ENCODE measurements at regions not wholly inside any gene's neighbourhood (a gene's known extent, or its start where the extent isn't known, plus 50 kb on each side); places are given as distances from the start of the nearest gene placed in this dataset.

- TF ChIP-seq CTCF (IDR thresholded peaks at IDR 0.05 in 8 of 11, conservative IDR thresholded peaks at IDR 0.05 in 3 of 11): no peak
- no peak for TF ChIP-seq POLR2AphosphoS5 (IDR thresholded peaks at IDR 0.05)
Observed at GRCh38 chr2:172373076-172373475, 54.3 kb upstream of the ITGA6 start.

All from spleen (tissue), 7 donors.